Smooth muscle cell (in vitro differentiated cells): ENCODE measurements at regions not wholly inside any gene's neighbourhood (a gene's known extent, or its start where the extent isn't known, plus 50 kb on each side); places are given as distances from the start of the nearest gene placed in this dataset.

Experiments
- DNase-seq: peaks from one replicate; lab custom pipeline; 2025; ENCODE audit not compliant: unreplicated experiment; lab: John Stamatoyannopoulos, UW
- H2AFZ ChIP-seq: fragments of 200-600 bp; sonication (generic); 2 replicates; pipeline ENCODE4 v1.6.0; 2016; ENCODE audit warnings: antibody characterized with exemption, low read depth, mild to moderate bottlenecking
- H3F3A ChIP-seq: fragments of 200-600 bp; sonication (generic); 2 replicates; pipeline ENCODE4 v1.6.0; 2017; ENCODE audit warnings: antibody characterized with exemption, low read depth
- H3K27ac ChIP-seq: fragments of 200-600 bp; sonication (generic); 2 replicates; pipeline ENCODE4 v1.5.1; 2016; ENCODE audit warnings: low read depth, mild to moderate bottlenecking
- H3K27me3 ChIP-seq: fragments of 200-600 bp; sonication (generic); 2 replicates; pipeline ENCODE4 v1.6.1; 2016; ENCODE audit warnings: low read depth, mild to moderate bottlenecking
- H3K36me3 ChIP-seq: fragments of 200-600 bp; sonication (generic); 2 replicates; pipeline ENCODE4 v1.5.1; 2016; ENCODE audit warnings: low read depth
- H3K4me1 ChIP-seq: fragments of 200-600 bp; sonication (generic); 2 replicates; pipeline ENCODE4 v1.5.1; 2016; ENCODE audit warnings: low read depth
- H3K4me2 ChIP-seq: fragments of 200-600 bp; sonication (generic); 2 replicates; pipeline ENCODE4 v1.6.0; 2016; ENCODE audit warnings: mild to moderate bottlenecking
- H3K4me3 ChIP-seq: fragments of 200-600 bp; sonication (generic); 2 replicates; pipeline ENCODE4 v1.5.1; 2016; ENCODE audit warnings: mild to moderate bottlenecking
- H3K79me2 ChIP-seq: fragments of 200-600 bp; sonication (generic); 2 replicates; pipeline ENCODE4 v1.6.0; 2016; ENCODE audit warnings: low read depth, mild to moderate bottlenecking
- H3K9ac ChIP-seq: fragments of 200-600 bp; sonication (generic); 2 replicates; pipeline ENCODE4 v1.6.0; 2016; ENCODE audit warnings: low read depth
- H3K9me3 ChIP-seq: fragments of 200-600 bp; sonication (generic); replicated peaks from 2 replicates; pipeline ENCODE4 v1.5.1; 2016; ENCODE audit warnings: low read depth
- H4K20me1 ChIP-seq: fragments of 200-600 bp; sonication (generic); 2 replicates; pipeline ENCODE4 v1.6.0; 2016; ENCODE audit warnings: low read depth
- CTCF ChIP-seq: fragments of 200-600 bp; sonication (generic); IDR thresholded peaks from 2 replicates; pipeline ENCODE4 v1.5.1; 2017; ENCODE audit warnings: borderline replicate concordance, mild to moderate bottlenecking, antibody characterized with exemption; ENCODE audit not compliant: insufficient read depth, poor library complexity, severe bottlenecking
- whole genome bisulfite sequencing: methylation state at CpG from one replicate; pipeline ENCODE4 v1.1.7; 2016; ENCODE audit warnings: low lambda C conversion rate; 5-methylcytosine and 5-hydroxymethylcytosine counted together

- Histone ChIP-seq H3K27me3 (no peaks in the 10 kb centered on the region), H3K9me3 (no peaks in the 10 kb centered on the region), H3K27ac (peak overlapping the region; percentile 85), H3K79me2 (no peaks in the 10 kb centered on the region), H3K36me3 (no peaks in the 10 kb centered on the region), H3K4me2 (peak overlapping the region; percentile 52), H3K9ac (peak overlapping the region; percentile 22), H3K4me3 (no peak overlapping the region), H3K4me1 (no peaks in the 10 kb centered on the region), H3F3A (peaks cover 10% of the 10 kb centered on the region), H4K20me1 (no peaks in the 10 kb centered on the region), H2AFZ (no peak overlapping the region)
- TF ChIP-seq CTCF, result no peak
- no peak for DNase-seq
- 0% methylated on average over 1 of the region's 1 CpG for WGBS
Measured at GRCh38 chr9:88852794-88853193, 138.5 kb upstream of the S1PR3 start.

GRCh38 chr9:88870627-88871026 is 120.6 kb upstream of the S1PR3 start:
- Histone ChIP-seq H3K27me3 (no peaks in the 10 kb centered on the region), H3K36me3 (no peaks in the 10 kb centered on the region), H3K27ac (no peak overlapping the region), H4K20me1 (no peaks in the 10 kb centered on the region), H3K9ac (no peak overlapping the region), H3K4me2 (no peak overlapping the region), H3K4me1 (peaks cover 9% of the 10 kb centered on the region), H2AFZ (no peak overlapping the region), H3F3A (no peaks in the 10 kb centered on the region), H3K4me3 (no peak overlapping the region), H3K9me3 (no peaks in the 10 kb centered on the region), H3K79me2 (no peaks in the 10 kb centered on the region)
- WGBS, result 95% methylated on average over 5 of the region's 5 CpGs
- TF ChIP-seq CTCF, result no peak
- DNase-seq, result no peak

GRCh38 chr9:88871669-88872068 is 119.6 kb upstream of the S1PR3 start:
- WGBS, result 91% methylated on average over 8 of the region's 8 CpGs
- TF ChIP-seq CTCF, result no peak
- H2AFZ ChIP-seq, result peak overlapping the region; percentile 79

GRCh38 chr9:88872192-88872946 is 118.9 kb upstream of the S1PR3 start:
- H3K4me3 ChIP-seq, result no peak overlapping the region
- H3K27ac ChIP-seq, result peak overlapping the region; percentile 75
- no peaks in the 10 kb centered on the region for H3F3A ChIP-seq
- no peak for TF ChIP-seq CTCF
- no peaks in the 10 kb centered on the region for H3K36me3 ChIP-seq
- H3K9me3 ChIP-seq, result no peaks in the 10 kb centered on the region
- WGBS, result 65% methylated on average over 3 of the region's 3 CpGs
- no peaks in the 10 kb centered on the region for H4K20me1 ChIP-seq
- no peaks in the 10 kb centered on the region for H3K79me2 ChIP-seq
- peaks cover 9% of the 10 kb centered on the region for H3K4me1 ChIP-seq
- peak overlapping the region; percentile 59 for H3K4me2 ChIP-seq
- H3K9ac ChIP-seq, result peak overlapping the region; percentile 28
- DNase-seq, result no peak
- H3K27me3 ChIP-seq, result no peaks in the 10 kb centered on the region
- peak overlapping the region; percentile 79 for H2AFZ ChIP-seq

More at GRCh38 chr9:88871669-88872068, 119.6 kb upstream of the S1PR3 start:
- Histone ChIP-seq H3K4me1 (peaks cover 9% of the 10 kb centered on the region), H3F3A (no peaks in the 10 kb centered on the region), H3K27me3 (no peaks in the 10 kb centered on the region), H3K4me3 (no peak overlapping the region), H3K4me2 (peak overlapping the region; percentile 59), H3K9me3 (no peaks in the 10 kb centered on the region), H3K9ac (no peak overlapping the region), H4K20me1 (no peaks in the 10 kb centered on the region), H3K27ac (peak overlapping the region; percentile 75), H3K36me3 (no peaks in the 10 kb centered on the region), H3K79me2 (no peaks in the 10 kb centered on the region)
- DNase-seq, result no peak
